ENCODE measurements at regions not wholly inside any gene's neighbourhood (a gene's known extent, or its start where the extent isn't known, plus 50 kb on each side); places are given as distances from the start of the nearest gene placed in this dataset.

- Histone ChIP-seq H3K79me2 (ENCODE audit: insufficient read depth, low read length) (no peaks in the 10 kb centered on the region), H4K20me1 (ENCODE audit: insufficient read depth, low read length) (no peaks in the 10 kb centered on the region), H3K27ac (ENCODE audit: low read depth, low read length, poor library complexity, severe bottlenecking) (no peak overlapping the region), H3K9me2 (ENCODE audit: low read depth, low read length) (no peaks in the 10 kb centered on the region), H3K27me3 (ENCODE audit: insufficient read depth, low read length) (no peaks in the 10 kb centered on the region), H2AFZ (ENCODE audit: low read length) (no peak overlapping the region), H3K4me3 (ENCODE audit: low read depth, low read length, poor library complexity, severe bottlenecking) (no peak overlapping the region), H3K9ac (ENCODE audit: low read length) (no peak overlapping the region), H3K9me3 (ENCODE audit: low read length) (no peaks in the 10 kb centered on the region), H3K4me1 (ENCODE audit: insufficient read depth, low read length, severe bottlenecking) (no peaks in the 10 kb centered on the region), H3F3A (ENCODE audit: insufficient read depth, low read length) (no peaks in the 10 kb centered on the region), H3K4me2 (ENCODE audit: low read length) (no peak overlapping the region), H3K36me3 (ENCODE audit: insufficient read depth, low read length) (no peaks in the 10 kb centered on the region)
- TF ChIP-seq CTCF (IDR thresholded peaks at IDR 0.05; ENCODE audit: low read length) (no peak), EZH2 (IDR thresholded peaks at IDR 0.05; ENCODE audit: borderline replicate concordance, low read length) (no peak)
Measured at GRCh38 chr4:36904823-36905222, 339.7 kb upstream of the NWD2 start.

- Histone ChIP-seq H3F3A (ENCODE audit: insufficient read depth, low read length) (no peaks in the 10 kb centered on the region), H3K79me2 (ENCODE audit: insufficient read depth, low read length) (no peaks in the 10 kb centered on the region), H3K27me3 (ENCODE audit: insufficient read depth, low read length) (no peaks in the 10 kb centered on the region), H3K27ac (ENCODE audit: low read depth, low read length, poor library complexity, severe bottlenecking) (no peak overlapping the region), H4K20me1 (ENCODE audit: insufficient read depth, low read length) (no peaks in the 10 kb centered on the region), H3K4me3 (ENCODE audit: low read depth, low read length, poor library complexity, severe bottlenecking) (no peak overlapping the region), H3K36me3 (ENCODE audit: insufficient read depth, low read length) (no peaks in the 10 kb centered on the region), H3K9ac (ENCODE audit: low read length) (no peak overlapping the region), H3K9me3 (ENCODE audit: low read length) (no peaks in the 10 kb centered on the region), H3K4me2 (ENCODE audit: low read length) (no peak overlapping the region), H2AFZ (ENCODE audit: low read length) (no peak overlapping the region), H3K4me1 (ENCODE audit: insufficient read depth, low read length, severe bottlenecking) (no peaks in the 10 kb centered on the region), H3K9me2 (ENCODE audit: low read depth, low read length) (no peaks in the 10 kb centered on the region)
- TF ChIP-seq CTCF (IDR thresholded peaks at IDR 0.05; ENCODE audit: low read length): no peak
- TF ChIP-seq EZH2 (IDR thresholded peaks at IDR 0.05; ENCODE audit: borderline replicate concordance, low read length): no peak
Measured at GRCh38 chr4:36914106-36914505, 330.4 kb upstream of the NWD2 start.

DNA sequence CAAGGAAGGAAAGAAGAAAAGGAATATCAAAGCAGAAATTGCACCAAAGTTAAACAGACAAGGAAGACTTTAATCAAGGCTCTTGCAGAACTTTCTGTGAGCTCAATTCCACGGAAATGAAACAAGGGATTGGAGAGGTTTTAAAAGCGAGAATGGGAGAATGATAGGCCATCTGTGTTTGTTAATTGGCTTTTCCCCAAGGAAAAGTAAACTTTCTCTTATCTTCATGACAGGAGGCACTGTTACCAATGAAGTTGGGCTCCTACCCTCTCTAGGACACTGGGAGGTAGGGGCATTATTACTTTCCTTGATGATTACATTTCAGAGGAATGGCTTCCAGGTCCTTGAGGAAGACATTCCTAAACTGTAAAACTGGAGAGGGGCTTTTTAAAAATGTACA lies 328.8 kb upstream of the NWD2 start:
- no peak overlapping the region for H2AFZ ChIP-seq (ENCODE audit: low read length)
- H3K9me3 ChIP-seq (ENCODE audit: low read length): no peaks in the 10 kb centered on the region
- TF ChIP-seq EZH2 (IDR thresholded peaks at IDR 0.05; ENCODE audit: borderline replicate concordance, low read length) (no peak), CTCF (IDR thresholded peaks at IDR 0.05; ENCODE audit: low read length) (no peak)
- no peak overlapping the region for H3K4me2 ChIP-seq (ENCODE audit: low read length)
- H3K79me2 ChIP-seq (ENCODE audit: insufficient read depth, low read length): no peaks in the 10 kb centered on the region
- no peaks in the 10 kb centered on the region for H3F3A ChIP-seq (ENCODE audit: insufficient read depth, low read length)
- H3K36me3 ChIP-seq (ENCODE audit: insufficient read depth, low read length): no peaks in the 10 kb centered on the region
- H3K9me2 ChIP-seq (ENCODE audit: low read depth, low read length): no peaks in the 10 kb centered on the region
- H3K9ac ChIP-seq (ENCODE audit: low read length): no peak overlapping the region
- no peaks in the 10 kb centered on the region for H3K27me3 ChIP-seq (ENCODE audit: insufficient read depth, low read length)
- no peak overlapping the region for H3K4me3 ChIP-seq (ENCODE audit: low read depth, low read length, poor library complexity, severe bottlenecking)
- no peaks in the 10 kb centered on the region for H4K20me1 ChIP-seq (ENCODE audit: insufficient read depth, low read length)
- no peak overlapping the region for H3K27ac ChIP-seq (ENCODE audit: low read depth, low read length, poor library complexity, severe bottlenecking)
- H3K4me1 ChIP-seq (ENCODE audit: insufficient read depth, low read length, severe bottlenecking): no peaks in the 10 kb centered on the region

Data from OCI-LY1 (cell line).